ENCODE measurements at regions not wholly inside any gene's neighbourhood (a gene's known extent, or its start where the extent isn't known, plus 50 kb on each side); places are given as distances from the start of the nearest gene placed in this dataset.

GRCh38 chr13:40309881-40310280, 356.6 kb downstream of the FOXO1 start:
- no peak for DNase-seq (ENCODE audit: low spot score)

GRCh38 chr13:40311356-40312101, 354.9 kb downstream of the FOXO1 start:
- no peak for DNase-seq (ENCODE audit: low spot score)

GRCh38 chr13:40313269-40314200, 352.9 kb downstream of the FOXO1 start:
- no peak for DNase-seq (ENCODE audit: low spot score)

GRCh38 chr13:40315416-40316064, 350.9 kb downstream of the FOXO1 start:
- DNase-seq (ENCODE audit: low spot score): no peak

- DNase-seq (ENCODE audit: low spot score): no peak
Measured at GRCh38 chr13:40316301-40316700, 350.1 kb downstream of the FOXO1 start.

- no peak for DNase-seq (ENCODE audit: low spot score)
Measured at GRCh38 chr13:40317980-40318327, 348.5 kb downstream of the FOXO1 start.

- DNase-seq (ENCODE audit: low spot score): no peak
Measured at GRCh38 chr13:40318366-40318765, 348.1 kb downstream of the FOXO1 start.

GRCh38 chr13:40319699-40320579, 346.5 kb downstream of the FOXO1 start:
- no peak for DNase-seq (ENCODE audit: low spot score)

- no peak for DNase-seq (ENCODE audit: low spot score)
Measured at GRCh38 chr13:40328091-40328490, 338.4 kb downstream of the FOXO1 start.

GRCh38 chr13:40329781-40330485, 336.5 kb downstream of the FOXO1 start:
- DNase-seq (ENCODE audit: low spot score): no peak

- DNase-seq (ENCODE audit: low spot score): no peak
Measured at GRCh38 chr13:40330950-40331349, 335.5 kb downstream of the FOXO1 start.

- no peak for DNase-seq (ENCODE audit: low spot score)
Measured at GRCh38 chr13:40331802-40332201, 334.6 kb downstream of the FOXO1 start.

GRCh38 chr13:40333226-40333625, 333.2 kb downstream of the FOXO1 start:
- DNase-seq (ENCODE audit: low spot score): no peak

GRCh38 chr13:40334031-40334430, 332.4 kb downstream of the FOXO1 start:
- no peak for DNase-seq (ENCODE audit: low spot score)

GRCh38 chr13:40334616-40335015, 331.8 kb downstream of the FOXO1 start:
- no peak for DNase-seq (ENCODE audit: low spot score)

GRCh38 chr13:40336228-40337221, 329.9 kb downstream of the FOXO1 start:
- no peak for DNase-seq (ENCODE audit: low spot score)

- DNase-seq (ENCODE audit: low spot score): no peak
Measured at GRCh38 chr13:40337651-40338050, 328.8 kb downstream of the FOXO1 start.

GRCh38 chr13:40338217-40338616, 328.2 kb downstream of the FOXO1 start:
- no peak for DNase-seq (ENCODE audit: low spot score)

GRCh38 chr13:40340368-40341095, 325.9 kb downstream of the FOXO1 start:
- no peak for DNase-seq (ENCODE audit: low spot score)

Data from GM03348 (cell line).